Middle frontal gyrus (tissue), 1 donor: ENCODE measurements at regions not wholly inside any gene's neighbourhood (a gene's known extent, or its start where the extent isn't known, plus 50 kb on each side); places are given as distances from the start of the nearest gene placed in this dataset.
"Not testable (repeated sequence)": the region's sequence is repeated elsewhere in the genome, so short reads cannot be mapped to it uniquely, and the experiment has no call there.

Source experiments
- DNase-seq: peaks from one replicate; pipeline ENCODE4 v3.0.0-alpha.2; 2015; ENCODE audit warnings: low spot score; ENCODE audit errors: extremely low spot score

DNA sequence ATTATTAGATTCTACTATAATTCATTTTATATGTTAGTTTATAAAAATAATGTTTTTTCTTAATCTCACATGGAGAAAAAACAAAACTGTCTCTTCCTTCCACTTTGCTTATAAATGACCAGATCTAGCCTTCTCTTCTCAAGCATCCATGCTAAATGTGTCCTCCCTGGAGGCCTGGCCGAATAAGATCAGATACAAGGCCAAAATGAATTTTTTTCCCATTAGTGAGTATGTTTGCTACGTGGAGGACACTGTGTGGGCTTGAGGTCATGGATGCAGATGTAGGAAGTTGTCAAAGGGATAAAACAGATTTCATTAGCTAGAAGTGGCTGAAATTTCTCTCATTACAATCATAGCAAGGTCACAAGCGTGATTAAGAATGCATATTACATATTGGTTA lies 1244.9 kb upstream of the SEL1L start:
- DNase-seq, result no peak

DNA sequence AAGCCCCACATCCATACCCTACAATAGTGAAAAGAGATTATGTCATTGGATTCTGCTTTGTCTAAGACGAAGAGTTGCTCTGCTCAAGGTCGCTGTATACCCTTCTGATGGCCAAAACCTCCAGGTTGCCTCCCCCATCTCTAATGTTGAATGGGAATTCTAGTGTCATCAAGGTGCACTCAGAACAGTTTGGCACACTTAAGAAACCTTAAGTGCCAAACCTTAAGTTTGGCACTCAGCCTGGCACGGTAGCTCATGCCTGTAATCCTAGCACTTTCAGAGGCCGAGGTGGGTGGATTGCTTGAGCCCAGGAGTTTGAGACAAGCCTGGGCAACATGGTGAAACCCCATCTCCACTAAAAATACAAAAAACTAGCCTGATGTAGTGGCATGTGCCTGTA lies 1245.6 kb upstream of the SEL1L start:
- DNase-seq, result no peak

DNA sequence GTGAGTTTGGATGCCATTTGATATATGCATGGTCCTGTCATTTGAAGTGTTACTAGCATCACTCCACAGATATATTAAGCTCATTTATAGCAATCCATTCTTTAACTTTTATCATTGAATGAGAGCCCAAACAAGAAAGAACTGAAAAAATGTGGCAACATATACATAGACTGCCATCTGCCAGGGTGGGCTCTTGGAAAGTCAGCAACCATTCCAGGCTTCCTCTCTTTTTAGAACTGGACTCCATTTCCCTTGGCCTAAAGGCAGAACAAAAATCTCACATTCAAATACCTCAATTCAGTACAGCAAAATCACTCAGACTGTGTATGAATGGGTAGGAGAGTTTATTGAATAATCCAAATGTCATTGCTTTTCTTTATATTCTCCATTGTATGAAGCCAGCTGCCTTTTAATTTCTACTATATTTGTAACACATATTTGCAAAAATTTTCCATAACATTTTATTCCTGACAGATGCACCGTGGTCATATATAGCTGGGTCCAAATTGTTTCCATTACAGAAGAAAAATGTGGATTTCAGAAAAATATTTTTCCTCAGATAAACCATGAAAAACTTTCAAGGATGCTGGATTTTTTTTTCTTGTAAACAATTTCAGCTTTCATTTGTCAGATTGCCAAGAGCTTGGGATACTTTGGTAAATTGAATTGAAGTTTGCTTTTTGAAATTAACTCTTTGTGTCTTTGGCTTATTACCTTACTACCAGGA lies 1252.3 kb upstream of the SEL1L start:
- no peak for DNase-seq

DNA sequence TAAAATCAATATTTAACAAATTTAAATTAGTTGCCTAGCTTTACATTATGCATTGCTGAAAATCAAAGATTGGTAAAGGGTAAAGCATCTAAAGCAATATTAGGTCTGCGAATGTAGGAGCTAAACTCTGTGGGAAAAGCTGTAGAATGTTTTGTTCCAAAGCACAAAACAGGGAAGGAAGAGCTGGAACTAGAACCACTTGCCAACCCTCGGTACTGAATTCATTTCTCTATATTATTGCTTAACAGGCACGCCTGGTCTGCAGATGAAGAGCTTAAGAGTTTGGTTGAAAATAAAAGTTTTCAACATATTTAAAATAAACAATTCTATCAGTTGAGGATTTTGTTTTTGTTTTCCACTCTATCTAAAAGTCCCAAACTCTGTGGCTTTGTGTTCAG lies 1252.8 kb upstream of the SEL1L start:
- DNase-seq, result no peak

DNA sequence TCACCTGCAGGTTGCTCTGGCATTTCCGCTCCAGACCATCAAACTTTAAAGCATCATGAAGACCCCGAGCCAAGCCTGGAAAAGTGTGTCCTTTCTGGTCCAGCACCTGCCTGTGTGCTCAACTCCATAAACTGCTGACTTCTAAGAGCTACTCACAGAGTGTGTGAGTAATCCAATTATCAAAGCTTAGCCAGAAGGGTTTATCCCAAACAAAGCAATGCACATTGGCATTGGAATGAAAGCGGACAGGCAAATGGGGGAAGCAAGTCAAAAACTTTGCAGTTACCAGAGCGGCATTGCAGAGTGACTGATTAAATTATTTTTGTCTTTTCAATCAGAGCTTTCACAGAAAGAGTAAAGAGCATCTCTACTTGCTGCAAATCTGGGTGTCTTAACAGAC lies 1262.4 kb upstream of the SEL1L start:
- no peak for DNase-seq

DNA sequence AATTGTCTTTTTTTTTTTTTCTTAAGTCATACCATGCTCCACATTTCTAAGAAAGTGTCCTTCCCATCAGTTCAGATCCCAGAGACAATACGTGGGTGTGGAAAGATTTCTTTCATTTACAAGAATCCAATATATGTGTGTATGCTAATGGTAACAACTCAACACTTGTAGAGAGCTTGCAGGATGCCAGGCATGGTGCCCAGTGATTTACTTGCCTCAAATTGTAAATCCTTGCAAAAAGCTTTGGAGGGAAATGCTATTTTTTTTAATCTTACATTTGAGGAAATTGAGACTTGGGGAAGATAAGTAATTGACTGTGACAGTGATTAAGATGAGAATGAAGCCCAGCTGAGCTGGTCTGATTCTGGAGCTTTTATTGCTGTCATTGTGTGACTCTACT lies 1264.6 kb upstream of the SEL1L start:
- no peak for DNase-seq

DNA sequence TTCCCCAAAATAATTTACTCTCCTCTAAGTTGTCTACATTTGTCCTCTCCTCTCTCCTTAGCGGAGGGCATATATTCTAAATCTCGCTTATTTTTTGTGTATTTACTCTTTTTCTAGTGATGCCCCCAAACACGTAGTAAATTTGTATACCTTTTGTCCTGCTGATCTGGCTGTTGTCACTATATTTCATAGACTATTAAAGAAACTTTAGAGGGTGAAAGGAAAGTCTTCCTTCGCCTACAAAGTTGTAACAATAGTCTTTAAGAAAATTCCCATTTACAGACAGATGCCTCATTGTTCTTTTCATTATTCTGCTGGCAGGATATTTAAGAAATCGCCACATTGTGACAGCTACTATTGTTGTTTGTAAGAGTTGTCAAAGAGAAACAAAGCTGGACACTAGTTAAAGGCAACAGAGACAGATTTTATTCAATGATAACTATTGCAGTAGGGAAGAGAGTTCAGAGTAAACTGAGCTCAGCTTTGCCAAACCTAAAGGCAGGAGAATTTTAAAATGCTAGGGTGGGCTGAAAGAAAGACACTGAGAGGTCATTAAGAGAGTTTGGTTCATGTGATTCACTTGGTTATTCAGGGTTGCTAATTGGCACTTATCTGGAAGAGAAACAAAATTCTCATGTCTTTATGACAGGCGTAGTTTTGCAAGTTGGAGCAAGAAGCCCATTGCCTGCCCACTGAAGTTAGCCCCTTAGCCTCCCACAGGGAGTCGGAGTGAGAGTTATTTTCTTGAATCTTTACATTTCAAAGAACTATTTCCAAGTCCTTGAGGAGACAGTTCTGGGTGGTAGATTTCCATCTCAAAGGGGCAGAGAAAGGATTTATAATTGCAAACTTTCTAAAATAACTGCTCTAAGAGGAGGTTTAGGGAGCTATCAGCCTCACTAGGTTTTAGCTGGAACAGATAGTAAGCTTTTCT lies 1272.5 kb upstream of the SEL1L start:
- DNase-seq, result no peak

DNA sequence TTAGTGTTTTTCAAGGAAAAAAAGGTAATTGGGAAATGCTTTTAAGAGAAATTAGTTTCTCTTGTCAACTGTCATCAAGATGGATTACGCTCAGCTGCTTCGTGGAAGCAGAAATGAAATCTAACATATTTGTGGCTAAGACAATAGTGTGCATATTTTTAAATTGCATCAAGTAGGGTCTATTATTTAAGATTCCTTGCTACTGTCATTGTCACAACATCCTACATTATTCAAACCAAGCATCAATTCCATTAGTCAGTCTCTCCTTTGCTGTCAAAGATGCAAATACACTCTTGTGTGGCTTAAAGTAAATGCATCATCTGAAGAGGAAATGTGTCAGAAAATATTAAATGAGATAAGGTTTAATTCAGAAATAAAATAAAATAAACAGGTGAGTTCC lies 1277.6 kb upstream of the SEL1L start:
- no peak for DNase-seq

DNA sequence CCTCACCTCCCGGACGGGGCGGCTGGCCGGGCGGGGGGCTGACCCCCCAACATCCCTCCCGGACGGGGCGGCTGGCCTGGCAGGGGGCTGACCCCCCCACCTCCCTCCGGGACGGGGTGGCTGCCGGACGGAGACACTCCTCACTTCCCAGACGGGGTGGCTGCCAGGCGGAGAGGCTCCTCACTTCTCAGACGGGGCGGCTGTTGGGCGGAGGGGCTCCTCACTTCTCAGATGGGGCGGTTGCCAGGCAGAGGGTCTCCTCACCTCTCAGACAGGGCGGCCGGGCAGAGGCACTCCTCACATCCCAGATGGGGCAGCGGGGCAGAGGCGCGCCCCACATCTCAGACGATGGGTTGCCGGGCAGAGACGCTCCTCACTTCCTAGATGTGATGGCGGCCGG lies 1280.7 kb upstream of the SEL1L start:
- not testable (repeated sequence) for DNase-seq

DNA sequence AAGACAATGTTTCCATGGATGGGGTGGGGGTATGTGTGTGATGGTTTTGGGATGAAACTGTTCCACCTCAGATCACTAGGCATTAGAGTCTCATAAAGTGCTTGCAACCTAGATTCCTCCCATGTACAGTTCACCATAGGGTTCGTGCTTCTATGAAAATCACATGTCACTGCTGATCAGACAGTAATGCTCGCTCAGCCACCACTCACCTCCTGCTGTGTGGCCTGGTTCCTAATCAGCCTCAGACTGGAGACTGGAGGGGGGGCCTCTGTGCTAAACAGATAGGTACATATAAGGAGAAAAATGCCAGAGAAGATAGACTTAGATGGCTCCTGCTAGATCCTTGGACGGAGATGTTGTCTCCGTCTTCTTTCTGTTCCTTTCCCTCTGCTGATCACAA lies 1296.9 kb upstream of the SEL1L start:
- no peak for DNase-seq

DNA sequence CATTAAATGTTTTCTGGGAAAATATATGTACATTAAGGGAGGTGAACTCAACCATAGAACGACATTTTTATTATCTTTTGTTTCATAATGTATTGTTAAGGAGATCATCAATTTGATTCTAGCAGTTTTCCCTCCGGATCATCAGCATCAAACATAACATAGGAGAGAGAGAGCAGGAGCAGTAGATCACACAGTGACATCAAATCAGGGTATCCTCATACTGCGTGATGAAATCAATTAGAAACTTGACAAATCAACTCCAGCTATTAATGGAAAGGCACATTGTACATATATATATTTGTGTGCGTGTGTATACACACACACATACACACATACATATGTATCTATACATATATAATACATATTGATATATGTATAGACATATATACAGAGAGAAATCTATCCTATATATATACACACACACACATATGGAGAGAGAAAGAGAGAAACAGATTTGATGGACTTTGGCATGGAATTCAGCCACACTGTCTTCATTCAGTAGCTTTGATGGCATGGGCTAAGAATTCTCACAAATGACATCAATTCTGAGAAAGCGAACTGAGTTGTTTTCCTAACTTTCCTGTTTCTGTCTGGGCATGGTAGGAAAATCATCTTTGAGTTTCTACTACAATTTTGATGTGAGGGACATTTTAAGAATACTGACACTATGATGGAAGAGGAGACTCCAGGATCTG lies 1302.8 kb upstream of the SEL1L start:
- DNase-seq, result no peak

DNA sequence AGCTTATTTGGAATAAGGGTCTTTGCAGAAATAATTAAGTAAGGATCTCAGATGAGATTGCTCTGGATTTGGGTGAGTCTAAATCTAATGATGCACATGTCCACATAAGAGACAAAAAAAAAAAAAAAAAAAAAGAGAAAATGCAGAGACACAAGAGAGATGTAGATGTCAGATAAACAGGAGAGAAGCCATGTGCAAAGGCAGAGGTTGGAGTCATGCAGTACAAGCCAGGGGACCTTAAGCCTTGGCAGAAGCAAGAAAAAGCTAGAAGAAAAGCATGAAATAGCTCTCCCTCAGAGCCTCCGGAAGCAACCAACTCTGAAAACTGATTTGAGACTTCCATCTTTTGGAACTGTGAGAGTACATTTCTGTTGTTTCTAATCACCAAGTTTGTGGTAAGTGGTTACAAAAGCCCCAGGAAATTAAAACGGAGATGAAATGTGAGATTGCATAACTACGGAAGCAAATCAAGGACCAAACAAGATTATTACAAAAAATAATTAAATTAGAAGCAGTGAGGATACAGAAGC lies 1304.0 kb upstream of the SEL1L start:
- DNase-seq, result no peak

DNA sequence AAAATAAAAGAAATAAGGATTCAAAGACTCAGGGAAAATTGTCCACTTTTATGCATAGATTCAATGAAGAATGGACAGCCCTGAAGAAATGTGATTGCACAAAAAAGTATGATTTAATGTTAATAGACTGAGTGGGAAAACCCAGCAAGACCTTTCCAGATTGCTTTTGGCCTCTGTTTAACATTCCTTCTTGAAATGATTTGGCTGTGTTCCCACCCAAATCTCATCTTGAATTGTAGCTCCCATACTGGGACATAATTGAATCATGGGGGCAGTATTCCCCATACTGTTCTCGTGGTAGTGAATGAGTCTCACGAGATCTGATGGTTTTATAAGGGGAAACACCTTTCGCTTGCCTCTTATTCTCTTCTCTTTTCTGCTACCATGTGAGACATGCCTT lies 1316.9 kb upstream of the SEL1L start:
- no peak for DNase-seq

DNA sequence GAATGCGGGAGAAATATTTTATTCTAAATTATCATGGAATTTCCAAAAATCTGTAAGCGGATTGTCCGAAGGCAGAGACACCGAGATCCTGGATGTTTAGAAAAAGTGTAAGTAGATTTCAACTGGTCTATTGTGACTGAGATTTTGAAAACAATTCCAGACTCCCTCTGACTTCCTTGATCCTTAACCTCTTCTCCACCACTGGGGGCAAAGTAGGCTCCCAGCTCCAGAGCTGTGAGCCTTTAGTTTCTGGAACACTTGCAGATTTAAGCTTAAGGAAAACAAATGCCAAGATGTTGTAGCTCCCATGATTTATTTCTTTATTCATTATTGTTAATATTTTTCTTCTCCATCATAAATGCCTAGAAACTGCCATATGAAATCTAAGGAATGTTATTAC lies 1320.5 kb upstream of the SEL1L start:
- no peak for DNase-seq

DNA sequence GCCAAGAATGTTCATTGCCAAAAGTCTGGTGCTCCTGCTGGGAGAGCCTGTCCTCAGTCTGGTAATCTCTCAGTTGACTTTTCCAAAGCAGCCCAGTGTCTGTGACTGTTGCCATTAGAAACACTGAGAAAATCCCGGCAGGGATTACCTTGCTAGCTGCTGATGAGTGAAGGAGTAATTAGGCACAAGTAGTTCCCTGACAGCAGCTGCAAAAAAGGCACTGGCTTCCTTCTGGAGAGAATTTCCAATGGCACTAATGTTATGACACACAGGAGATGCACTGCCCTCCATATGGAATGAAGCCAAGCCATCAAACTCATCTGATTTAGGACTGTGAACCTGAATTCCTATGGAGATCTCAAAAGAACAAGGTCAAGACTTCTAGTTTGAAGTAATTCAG lies 1321.2 kb upstream of the SEL1L start:
- no peak for DNase-seq

DNA sequence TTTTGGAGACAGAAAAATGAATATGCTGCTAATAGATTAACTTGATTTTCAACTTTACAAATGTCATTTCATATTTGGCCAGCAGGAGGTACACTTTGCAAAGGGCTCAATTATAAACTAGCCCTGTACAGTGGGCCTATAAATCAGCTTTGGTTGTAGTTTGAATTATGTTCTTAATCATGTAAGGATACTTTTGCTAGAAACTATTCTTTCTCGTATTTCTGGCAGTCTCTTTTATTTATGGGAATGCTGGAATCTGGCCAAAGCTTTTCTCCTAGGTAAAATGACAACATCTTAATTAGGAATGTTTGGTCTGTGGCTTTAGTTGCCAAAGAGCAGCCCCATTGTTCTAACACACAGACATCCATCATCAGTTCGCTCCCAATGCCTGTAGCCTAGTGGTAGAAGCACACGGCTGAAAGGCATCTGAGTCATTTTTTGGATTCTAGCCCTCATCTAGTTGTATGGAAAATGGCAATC lies 1322.3 kb upstream of the SEL1L start:
- DNase-seq, result no peak

DNA sequence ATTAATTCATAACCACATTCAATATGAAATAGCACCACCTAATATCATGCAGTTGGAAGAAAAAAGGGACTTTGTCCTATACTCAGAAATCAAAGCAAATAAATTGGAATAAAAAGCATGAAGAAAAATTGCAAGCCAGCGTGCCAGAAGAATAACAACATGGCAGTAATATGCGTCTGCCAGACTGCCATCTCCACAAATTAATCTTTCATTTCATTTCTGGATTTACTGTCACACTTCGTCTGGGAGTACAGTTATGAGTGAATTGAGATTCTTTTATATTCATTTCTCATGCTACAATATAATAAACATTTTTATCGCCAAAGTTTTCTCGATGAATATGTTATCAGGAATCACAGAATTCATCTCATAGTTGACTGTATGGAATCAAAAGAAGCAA lies 1327.7 kb upstream of the SEL1L start:
- no peak for DNase-seq

DNA sequence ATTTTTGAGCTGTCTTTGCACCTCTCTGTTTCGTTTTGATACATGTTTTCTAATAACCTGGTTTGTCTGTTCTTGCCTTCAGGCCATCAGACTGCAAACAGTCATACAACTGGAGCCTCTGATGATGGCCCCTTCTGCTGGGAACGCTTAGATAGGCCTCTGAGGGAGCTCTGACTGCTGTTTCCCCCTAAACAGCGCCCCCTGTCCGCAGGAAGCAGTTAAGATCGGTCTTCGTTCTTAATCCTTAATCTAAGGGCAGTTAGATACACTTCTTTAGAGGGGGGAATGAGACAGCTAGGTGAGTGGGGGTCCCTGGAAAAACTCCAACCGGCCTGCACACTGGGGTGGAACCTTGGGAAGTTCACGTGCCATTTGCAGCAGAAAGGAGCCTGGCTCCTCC lies 1338.8 kb upstream of the SEL1L start:
- DNase-seq, result no peak

DNA sequence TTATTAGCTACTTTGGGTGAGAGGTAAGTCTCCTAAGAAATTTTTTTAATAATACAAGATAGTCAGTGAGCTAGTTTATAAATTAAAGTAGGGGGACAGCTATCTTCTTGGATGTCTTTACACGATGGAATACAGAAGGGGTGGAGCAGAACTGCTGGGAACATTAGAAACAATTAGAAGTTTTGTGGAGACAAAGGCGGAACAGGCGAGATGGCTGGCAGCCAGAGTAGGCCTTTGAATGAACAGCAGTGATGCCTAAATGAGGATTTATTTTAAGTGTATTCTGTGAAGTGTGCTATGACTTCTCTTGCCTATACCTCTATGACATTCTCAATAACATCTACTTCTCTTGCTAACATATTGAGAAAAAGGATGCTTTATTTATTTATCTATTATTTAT lies 1345.3 kb upstream of the SEL1L start:
- no peak for DNase-seq

DNA sequence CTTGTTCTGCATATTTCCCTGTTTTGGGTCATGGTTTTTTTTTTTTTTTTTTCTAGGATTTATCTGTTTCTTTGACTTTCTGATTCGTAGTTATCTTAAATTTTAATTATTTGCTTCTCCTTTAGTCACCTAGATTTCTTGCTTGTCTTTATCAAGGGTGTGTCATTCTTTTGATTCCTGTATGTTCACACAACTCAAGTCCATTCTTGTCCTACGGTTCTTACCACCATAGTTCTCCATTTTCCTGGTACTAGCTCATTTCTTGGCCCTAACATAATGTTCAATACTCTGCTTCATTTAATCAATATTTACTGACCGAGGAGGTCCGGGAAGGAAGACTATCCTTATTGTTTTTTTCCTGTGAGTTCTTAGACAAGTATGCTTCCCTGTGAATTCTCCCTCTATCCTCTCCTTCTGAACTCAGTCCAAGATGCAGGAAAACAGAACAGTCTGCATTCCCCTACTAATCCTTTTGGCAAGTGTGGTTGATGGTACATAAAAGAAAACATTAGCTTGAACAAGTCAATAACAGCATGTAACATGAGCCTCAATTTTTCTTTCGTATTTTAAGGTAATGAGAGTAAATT lies 1346.4 kb upstream of the SEL1L start:
- no peak for DNase-seq

DNA sequence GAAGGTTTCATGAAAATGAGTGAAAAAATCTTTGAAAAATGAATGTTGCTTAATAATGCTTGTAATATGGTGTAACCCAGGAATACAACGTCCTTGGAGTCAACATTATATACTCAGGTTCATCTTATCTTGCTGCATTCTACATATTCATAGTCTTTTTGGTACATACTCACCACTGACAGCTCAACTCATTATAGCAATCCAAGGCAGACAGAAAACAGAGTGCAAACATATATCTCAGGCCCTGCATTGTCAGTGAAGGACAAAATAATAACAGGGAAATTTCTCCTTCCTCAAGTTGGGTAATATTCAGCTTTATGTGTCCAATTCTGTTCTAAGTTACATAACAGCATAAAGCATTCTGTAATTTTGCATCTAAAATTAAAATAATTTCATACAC lies 1353.0 kb upstream of the SEL1L start:
- no peak for DNase-seq
